ENCODE measurements at regions not wholly inside any gene's neighbourhood (a gene's known extent, or its start where the extent isn't known, plus 50 kb on each side); places are given as distances from the start of the nearest gene placed in this dataset.

GRCh38 chr4:156038772-156039171 is 85.1 kb upstream of the CTSO start:
- H3K9me3 ChIP-seq: no peaks in the 10 kb centered on the region
- no peak overlapping the region for H3K27ac ChIP-seq
- ChIA-PET CTCF (no interaction called here), POLR2A (no interaction called here)
- H3K4me2 ChIP-seq: no peak overlapping the region
- H3K4me1 ChIP-seq: no peaks in the 10 kb centered on the region
- ATAC-seq (no peak), DNase-seq (ENCODE audit: low read depth in 1 of 2, low spot score in 1 of 2) (no peak), FAIRE-seq (no peak)
- no peak overlapping the region for H3K4me3 ChIP-seq
- WGBS (ENCODE audit: missing lambda C conversion rate): 16% methylated on average over 4 of the region's 4 CpGs
- TF ChIP-seq CBX2 (IDR thresholded peaks at IDR 0.05; ENCODE audit: borderline replicate concordance, low read depth): no peak
- no peak for TF ChIP-seq TFCP2L1 (CRISPR knock-in tag; IDR thresholded peaks at IDR 0.05)
- TF ChIP-seq RAD21 (conservative IDR thresholded peaks at IDR 0.05 in 1 of 2, IDR thresholded peaks at IDR 0.05 in 1 of 2): no peak
- TF ChIP-seq ELK1 (IDR thresholded peaks at IDR 0.05; ENCODE audit: low read depth, low read length): no peak
- no peak for TF ChIP-seq BCL3 (IDR thresholded peaks at IDR 0.05)
- no peak for TF ChIP-seq USF2 (IDR thresholded peaks at IDR 0.05)
- no peak for TF ChIP-seq E2F6 (IDR thresholded peaks at IDR 0.05; ENCODE audit: borderline replicate concordance, low read depth)
- no peak for TF ChIP-seq CHD2 (IDR thresholded peaks at IDR 0.05; ENCODE audit: low read length, partially characterized antibody)
- no peak for TF ChIP-seq EHF (CRISPR knock-in tag; IDR thresholded peaks at IDR 0.05)
- no peak for TF ChIP-seq HDAC2 (IDR thresholded peaks at IDR 0.05)
- TF ChIP-seq HOXB13 (CRISPR knock-in tag; IDR thresholded peaks at IDR 0.05; ENCODE audit: low read depth): no peak
- TF ChIP-seq POLR2A (IDR thresholded peaks at IDR 0.05; ENCODE audit: low read length): no peak
- TF ChIP-seq FOSL2 (IDR thresholded peaks at IDR 0.05): no peak
- TF ChIP-seq FOSL2 (CRISPR knock-in tag; IDR thresholded peaks at IDR 0.05): no peak
- TF ChIP-seq REST (IDR thresholded peaks at IDR 0.05): no peak
- no peak for TF ChIP-seq ESRRA (IDR thresholded peaks at IDR 0.05; ENCODE audit: borderline replicate concordance, low read length)
- TF ChIP-seq FOSB (CRISPR knock-in tag; IDR thresholded peaks at IDR 0.05): no peak
- TF ChIP-seq EHMT2 (IDR thresholded peaks at IDR 0.05; ENCODE audit: low read depth): no peak
- no peak for TF ChIP-seq SREBF2 (IDR thresholded peaks at IDR 0.05)
- no peak for TF ChIP-seq RFX5 (IDR thresholded peaks at IDR 0.05)

- H3K27ac ChIP-seq: no peak overlapping the region
- 12% methylated on average over 1 of the region's 1 CpG for WGBS (ENCODE audit: missing lambda C conversion rate)
- H3K9me3 ChIP-seq: no peaks in the 10 kb centered on the region
- DNase-seq (ENCODE audit: low read depth in 1 of 2, low spot score in 1 of 2): no peak
- ChIA-PET POLR2A (no interaction called here), CTCF (no interaction called here)
- no peaks in the 10 kb centered on the region for H3K4me1 ChIP-seq
- H3K4me3 ChIP-seq: no peak overlapping the region
- TF ChIP-seq ZFP36 (IDR thresholded peaks at IDR 0.05; ENCODE audit: borderline replicate concordance, partially characterized antibody): no peak
- no peak for TF ChIP-seq NPAS2 (CRISPR knock-in tag; IDR thresholded peaks at IDR 0.05; ENCODE audit: borderline replicate concordance)
- no peak for TF ChIP-seq TP53 (CRISPR knock-in tag; IDR thresholded peaks at IDR 0.05)
- TF ChIP-seq RFX5 (IDR thresholded peaks at IDR 0.05): no peak
- no peak for TF ChIP-seq E2F6 (IDR thresholded peaks at IDR 0.05; ENCODE audit: borderline replicate concordance, low read depth)
- no peak for TF ChIP-seq ZC3H11A (IDR thresholded peaks at IDR 0.05)
- no peak for TF ChIP-seq JUNB (IDR thresholded peaks at IDR 0.05)
- no peak for TF ChIP-seq MAFK (IDR thresholded peaks at IDR 0.05; ENCODE audit: partially characterized antibody)
- no peak for TF ChIP-seq ESRRA (IDR thresholded peaks at IDR 0.05; ENCODE audit: borderline replicate concordance, low read length)
- no peak for TF ChIP-seq RCOR1 (IDR thresholded peaks at IDR 0.05; ENCODE audit: low read depth, low read length)
- no peak for TF ChIP-seq ELK1 (IDR thresholded peaks at IDR 0.05; ENCODE audit: low read depth, low read length)
- TF ChIP-seq POLR2A (IDR thresholded peaks at IDR 0.05; ENCODE audit: low read length): no peak
- no peak for TF ChIP-seq GATA3 (IDR thresholded peaks at IDR 0.05; ENCODE audit: borderline replicate concordance)
- TF ChIP-seq BCL3 (IDR thresholded peaks at IDR 0.05): no peak
- no peak for ATAC-seq
- FAIRE-seq: no peak
- H3K4me2 ChIP-seq: no peak overlapping the region
Measured at GRCh38 chr4:156036496-156036895, 82.8 kb upstream of the CTSO start.

Measured in A549 (cell line).